ENCODE measurements at regions not wholly inside any gene's neighbourhood (a gene's known extent, or its start where the extent isn't known, plus 50 kb on each side); places are given as distances from the start of the nearest gene placed in this dataset.

DNA sequence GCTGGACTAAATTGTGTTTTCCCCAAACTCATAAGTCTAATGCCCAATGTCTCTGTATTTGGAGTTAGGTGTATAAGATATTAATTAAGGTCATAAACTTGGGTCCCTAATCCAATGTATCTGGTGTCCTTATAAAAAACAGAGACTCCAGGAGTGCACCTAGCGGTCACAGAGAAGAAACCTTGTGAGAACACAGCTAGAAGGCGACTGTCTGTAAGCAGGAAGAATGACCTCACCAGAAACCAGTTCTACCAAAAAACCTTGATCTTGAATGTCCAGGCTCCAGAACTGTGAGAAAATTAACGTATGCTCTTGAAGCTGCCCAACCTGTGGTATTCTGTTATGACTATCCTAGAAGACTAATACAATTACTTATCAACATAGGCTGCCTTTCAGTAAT, 591.7 kb upstream of the PTPRD start:
- no peak for TF ChIP-seq POLR2A (IDR thresholded peaks at IDR 0.05)
- TF ChIP-seq, protein P1, sequence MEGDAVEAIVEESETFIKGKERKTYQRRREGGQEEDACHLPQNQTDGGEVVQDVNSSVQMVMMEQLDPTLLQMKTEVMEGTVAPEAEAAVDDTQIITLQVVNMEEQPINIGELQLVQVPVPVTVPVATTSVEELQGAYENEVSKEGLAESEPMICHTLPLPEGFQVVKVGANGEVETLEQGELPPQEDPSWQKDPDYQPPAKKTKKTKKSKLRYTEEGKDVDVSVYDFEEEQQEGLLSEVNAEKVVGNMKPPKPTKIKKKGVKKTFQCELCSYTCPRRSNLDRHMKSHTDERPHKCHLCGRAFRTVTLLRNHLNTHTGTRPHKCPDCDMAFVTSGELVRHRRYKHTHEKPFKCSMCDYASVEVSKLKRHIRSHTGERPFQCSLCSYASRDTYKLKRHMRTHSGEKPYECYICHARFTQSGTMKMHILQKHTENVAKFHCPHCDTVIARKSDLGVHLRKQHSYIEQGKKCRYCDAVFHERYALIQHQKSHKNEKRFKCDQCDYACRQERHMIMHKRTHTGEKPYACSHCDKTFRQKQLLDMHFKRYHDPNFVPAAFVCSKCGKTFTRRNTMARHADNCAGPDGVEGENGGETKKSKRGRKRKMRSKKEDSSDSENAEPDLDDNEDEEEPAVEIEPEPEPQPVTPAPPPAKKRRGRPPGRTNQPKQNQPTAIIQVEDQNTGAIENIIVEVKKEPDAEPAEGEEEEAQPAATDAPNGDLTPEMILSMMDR (IDR thresholded peaks at IDR 0.05): no peak
